K562 (cell line): ENCODE measurements at regions not wholly inside any gene's neighbourhood (a gene's known extent, or its start where the extent isn't known, plus 50 kb on each side); places are given as distances from the start of the nearest gene placed in this dataset.

Experiments
- ATAC-seq: fragments of 200-7000 bp; cut with Tn5 transposase; 3 replicates; pipeline ENCODE4 v1.9.1; 2020; ENCODE audit warnings: moderate library complexity
- BruUV-seq: library from RNA; stranded (reverse); fragments of 400-500 nt; replicated peaks from 2 replicates; lab custom pipeline; 2021; lab: Mats Ljungman, UMichigan
- CTCF ChIA-PET: fragments of 300-600 bp; formaldehyde crosslinking; extraction: SDS; loops from one replicate; lab custom pipeline; 2021; ENCODE audit warnings: low intra/inter-chr PET ratio; lab: Yijun Ruan, JAX
- POLR2A ChIA-PET: fragments of 300-600, 350-650 bp; sonication (Branson Sonifier 250); formaldehyde crosslinking; extraction: SDS; loops from one replicate; lab custom pipeline; 2021; ENCODE audit warnings: antibody characterized with exemption, inconsistent platforms; lab: Yijun Ruan, JAX
- DNase-seq, 4 experiments: peaks; one replicate each; pipeline versions ENCODE4 v3.0.0 to v3.0.0-alpha.2; 2011 to 2018; ENCODE audit warnings: low spot score in 3 of 4, mixed read lengths in 3 of 4; ENCODE audit errors: extremely low read depth in 1 of 4
- FAIRE-seq: peaks from 2 replicates; lab custom pipeline; 2011; peaks lifted over from hg19 to GRCh38; lab: Jason Lieb, UNC
- H2AFZ ChIP-seq: 2 replicates; pipeline ENCODE4 v1.6.0; 2011; ENCODE audit warnings: low read depth, low read length, control low read depth, inconsistent platforms
- H3K27ac ChIP-seq: fragments of 200-600 bp; 3 replicates; pipeline ENCODE4 v1.8.0; 2011; ENCODE audit warnings: low read depth, mild to moderate bottlenecking, control low read depth, inconsistent platforms, low read length, moderate library complexity, mixed read lengths; ENCODE audit errors: extremely low read depth
- H3K27me3 ChIP-seq, 2 experiments: fragments of 300-600 bp in 1 of 2; 2 replicates in 1 of 2; 3 replicates in 1 of 2; pipeline versions ENCODE4 v1.6.0 to v1.8.0; 2011; ENCODE audit warnings: inconsistent platforms in 2 of 2, low read length in 2 of 2, mild to moderate bottlenecking in 1 of 2, mixed read lengths in 1 of 2, moderate library complexity in 1 of 2; ENCODE audit not compliant: control insufficient read depth in 2 of 2, insufficient read depth in 2 of 2
- H3K36me3 ChIP-seq: fragments of 300-600 bp; 3 replicates; pipeline ENCODE4 v1.8.0; 2011; ENCODE audit warnings: mild to moderate bottlenecking, low read length, inconsistent platforms; ENCODE audit not compliant: control insufficient read depth, insufficient read depth
- H3K4me1 ChIP-seq, 2 experiments: fragments of 200-600 bp in 1 of 2; replicated peaks in 1 of 2; 2 replicates in 1 of 2; 3 replicates in 1 of 2; pipeline versions ENCODE4 v1.5.1 to v1.8.0; 2011; ENCODE audit warnings: inconsistent platforms in 2 of 2, low read length in 2 of 2, mild to moderate bottlenecking in 1 of 2, mixed read lengths in 1 of 2, moderate library complexity in 1 of 2; ENCODE audit not compliant: control insufficient read depth in 2 of 2, insufficient read depth in 2 of 2
- H3K4me2 ChIP-seq: 2 replicates; pipeline ENCODE4 v1.6.1; 2011; ENCODE audit warnings: low read length, control low read depth, inconsistent platforms, mixed read lengths; ENCODE audit not compliant: insufficient read depth
- H3K4me3 ChIP-seq: fragments of 200-600 bp; sonication (generic), shearing (Covaris generic); 2 replicates; pipeline ENCODE4 v1.5.1; 2016; ENCODE audit warnings: control low read depth, inconsistent platforms
- H3K79me2 ChIP-seq: fragments of 200-600 bp; 3 replicates; pipeline ENCODE4 v1.8.0; 2011; ENCODE audit warnings: low read length, inconsistent platforms; ENCODE audit not compliant: control insufficient read depth, insufficient read depth
- H3K9ac ChIP-seq, 2 experiments: 2 replicates each; pipeline versions ENCODE4 v1.6.0 to v1.6.1; 2011; ENCODE audit warnings: low read depth in 2 of 2, low read length in 2 of 2, control low read depth in 1 of 2, inconsistent platforms in 1 of 2, mild to moderate bottlenecking in 1 of 2, mixed read lengths in 1 of 2; ENCODE audit not compliant: insufficient read depth in 1 of 2
- H3K9me1 ChIP-seq: one replicate; pipeline ENCODE4 v1.6.0; 2011; ENCODE audit warnings: inconsistent platforms, mild to moderate bottlenecking, low read length, moderate library complexity; ENCODE audit not compliant: control insufficient read depth, insufficient read depth
- H3K9me3 ChIP-seq: replicated peaks from 2 replicates; pipeline ENCODE4 v1.5.1; 2011; ENCODE audit warnings: low read depth, low read length, inconsistent platforms; ENCODE audit not compliant: control insufficient read depth, insufficient read depth
- H4K20me1 ChIP-seq: replicated peaks from 2 replicates; pipeline ENCODE4 v1.6.1; 2011; ENCODE audit warnings: low read length, inconsistent platforms, mixed read lengths; ENCODE audit not compliant: control insufficient read depth, insufficient read depth
- BCLAF1 ChIP-seq, 2 experiments: fragments of 450-650 bp in 1 of 2; IDR thresholded peaks; 2 replicates each; pipeline ENCODE4 v1.6.1; 2011 to 2017; ENCODE audit warnings: low read depth in 2 of 2, antibody characterized with exemption in 1 of 2, borderline replicate concordance in 1 of 2, low read length in 1 of 2, mild to moderate bottlenecking in 1 of 2, mixed read lengths in 1 of 2; ENCODE audit not compliant: control insufficient read depth in 1 of 2
- DDX20 ChIP-seq: fragments of 450-650 bp; IDR thresholded peaks from 2 replicates; pipeline ENCODE4 v1.6.1; 2016; ENCODE audit warnings: missing genetic modification characterization, low read depth, mild to moderate bottlenecking, missing compliant biosample characterization, moderate library complexity
- FIP1L1 ChIP-seq: fragments of 200-400 bp; formaldehyde crosslinking; IDR thresholded peaks from 2 replicates; pipeline ENCODE4 v1.6.1; 2018; ENCODE audit warnings: mild to moderate bottlenecking, low read depth, low read length; ENCODE audit not compliant: poor library complexity, severe bottlenecking
- ILK ChIP-seq: fragments of 450-650 bp; IDR thresholded peaks from 2 replicates; pipeline ENCODE4 v1.6.1; 2016; ENCODE audit warnings: missing genetic modification characterization, low read depth, mild to moderate bottlenecking, missing compliant biosample characterization, moderate library complexity, borderline replicate concordance
- MTF1 ChIP-seq: fragments of 250-450 bp; sonication (Bioruptor Pico); IDR thresholded peaks from 2 replicates; pipeline ENCODE4 v1.9.0; 2021; ENCODE audit warnings: moderate library complexity, mild to moderate bottlenecking, inconsistent platforms, borderline replicate concordance
- MYC ChIP-seq, 2 experiments: fragments of 250-450 bp in 1 of 2; sonication (Bioruptor Pico) in 1 of 2; IDR thresholded peaks; 2 replicates each; pipeline versions ENCODE4 v1.5.1 to v1.6.1; 2012 to 2021; ENCODE audit warnings: low read depth in 2 of 2, borderline replicate concordance in 1 of 2, improper control_type of control experiment in 1 of 2, low read length in 1 of 2, mild to moderate bottlenecking in 1 of 2, moderate library complexity in 1 of 2
- NFE2 ChIP-seq: IDR thresholded peaks from 2 replicates; pipeline ENCODE4 v1.6.1; 2014; ENCODE audit warnings: antibody characterized with exemption, low read depth
- SMARCA4 ChIP-seq: fragments of 450-650 bp; IDR thresholded peaks from 2 replicates; pipeline ENCODE4 v1.6.1; 2016
- STAG1 ChIP-seq: sonication (generic); formaldehyde crosslinking; IDR thresholded peaks from 2 replicates; pipeline ENCODE4 v1.5.0; 2020; ENCODE audit warnings: missing genetic modification reagents, borderline replicate concordance
- TBL1XR1 ChIP-seq, 2 experiments: IDR thresholded peaks; 2 replicates each; pipeline ENCODE4 v1.6.1; 2012; ENCODE audit warnings: improper control_type of control experiment in 2 of 2, low read length in 2 of 2, mild to moderate bottlenecking in 1 of 2
- ZNF311 ChIP-seq: fragments of 250-450 bp; sonication (Bioruptor Pico); IDR thresholded peaks from 2 replicates; pipeline ENCODE4 v1.4.0; 2020; ENCODE audit warnings: mild to moderate bottlenecking, moderate library complexity
- WGBS: fragments of 100-300 bp; shearing (Covaris generic); methylation state at CpG from one replicate; pipeline ENCODE4 v1.1.6; 2016; ENCODE audit warnings: low coverage, mixed read lengths; ENCODE audit not compliant: insufficient coverage; ENCODE audit errors: missing lambda C conversion rate; 5-methylcytosine and 5-hydroxymethylcytosine counted together
- in situ Hi-C: fragments of 300-500 bp; cut with MboI; formaldehyde crosslinking; loops from 4 replicates; pipeline ENCODE4 v1.15.0; 2018; ENCODE audit warnings: inconsistent platforms, mixed read lengths
- intact Hi-C: fragments of 100-400 bp; cut with micrococcal nuclease; formaldehyde crosslinking; loops from 2 replicates; pipeline ENCODE4 v1.14.2; 2022
- TF ChIP-seq, protein P1 (sequence below): sonication (generic); formaldehyde crosslinking; IDR thresholded peaks from 2 replicates; pipeline ENCODE4 v1.4.0; 2020; ENCODE audit warnings: mild to moderate bottlenecking, missing genetic modification reagents
- TF ChIP-seq, protein P2 (sequence below): fragments of 250-450 bp; sonication (Bioruptor Pico); IDR thresholded peaks from 2 replicates; pipeline ENCODE4 v1.8.0; 2022; ENCODE audit warnings: moderate library complexity, mild to moderate bottlenecking, inconsistent platforms

DNA sequence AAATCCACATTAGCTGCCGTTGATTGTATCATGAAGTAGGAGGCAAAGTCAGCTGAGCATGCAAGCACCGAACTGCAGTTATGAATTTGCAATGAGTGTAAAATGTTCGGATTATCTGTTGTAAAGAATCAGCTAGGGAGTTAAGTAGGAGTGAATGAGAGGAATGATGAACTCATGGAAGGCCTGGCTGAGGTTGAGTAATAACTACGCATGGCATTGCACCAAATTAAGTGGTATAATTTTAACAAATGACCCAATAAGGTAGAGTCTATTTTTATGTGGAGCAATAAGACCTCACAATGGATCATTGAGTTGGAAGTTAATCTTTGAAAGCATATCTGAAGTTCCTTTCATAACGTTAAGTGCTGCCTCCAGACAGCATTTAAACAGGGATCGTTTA is 288.2 kb upstream of the CHST9 start:
- no peak overlapping the region for H3K9ac ChIP-seq
- H3K9me1 ChIP-seq: no peaks in the 10 kb centered on the region
- no peak overlapping the region for H2AFZ ChIP-seq
- H3K79me2 ChIP-seq: no peaks in the 10 kb centered on the region
- in situ Hi-C loops (no loop called here), intact Hi-C loops (no loop called here)
- DNase-seq (no peak), FAIRE-seq (no peak), ATAC-seq (no peak)
- BruUV-seq: no TSS peak
- no peaks in the 10 kb centered on the region for H3K27me3 ChIP-seq
- H3K4me2 ChIP-seq: no peak overlapping the region
- H3K9me3 ChIP-seq: no peaks in the 10 kb centered on the region
- ChIA-PET POLR2A (interaction anchor here (1.0 to 1.2 kb wide), 3 partner anchors 11 to 47 kb away, joined by 3 read pairs; no protein-coding TSS in a partner anchor), CTCF (no interaction called here)
- TF ChIP-seq ILK (tag): no peak
- TF ChIP-seq SMARCA4: no peak
- TF ChIP-seq ZNF311 (CRISPR knock-in tag): no peak
- TF ChIP-seq TBL1XR1 (IDR thresholded peaks at IDR 0.05; ENCODE audit: low read length in 2 of 2): no peak
- TF ChIP-seq DDX20 (tag): no peak
- no peak for TF ChIP-seq MYC (IDR thresholded peaks at IDR 0.05; ENCODE audit: low read depth, low read length)
- no peak for TF ChIP-seq MYC (CRISPR knock-in tag; IDR thresholded peaks at IDR 0.05; ENCODE audit: borderline replicate concordance, low read depth)
- no peak for TF ChIP-seq MTF1
- TF ChIP-seq, protein P1, sequence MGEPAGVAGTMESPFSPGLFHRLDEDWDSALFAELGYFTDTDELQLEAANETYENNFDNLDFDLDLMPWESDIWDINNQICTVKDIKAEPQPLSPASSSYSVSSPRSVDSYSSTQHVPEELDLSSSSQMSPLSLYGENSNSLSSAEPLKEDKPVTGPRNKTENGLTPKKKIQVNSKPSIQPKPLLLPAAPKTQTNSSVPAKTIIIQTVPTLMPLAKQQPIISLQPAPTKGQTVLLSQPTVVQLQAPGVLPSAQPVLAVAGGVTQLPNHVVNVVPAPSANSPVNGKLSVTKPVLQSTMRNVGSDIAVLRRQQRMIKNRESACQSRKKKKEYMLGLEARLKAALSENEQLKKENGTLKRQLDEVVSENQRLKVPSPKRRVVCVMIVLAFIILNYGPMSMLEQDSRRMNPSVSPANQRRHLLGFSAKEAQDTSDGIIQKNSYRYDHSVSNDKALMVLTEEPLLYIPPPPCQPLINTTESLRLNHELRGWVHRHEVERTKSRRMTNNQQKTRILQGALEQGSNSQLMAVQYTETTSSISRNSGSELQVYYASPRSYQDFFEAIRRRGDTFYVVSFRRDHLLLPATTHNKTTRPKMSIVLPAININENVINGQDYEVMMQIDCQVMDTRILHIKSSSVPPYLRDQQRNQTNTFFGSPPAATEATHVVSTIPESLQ (CRISPR knock-in tag): no peak
- no peak for TF ChIP-seq STAG1 (CRISPR knock-in tag)
- no peak for TF ChIP-seq FIP1L1
- TF ChIP-seq BCLAF1 (IDR thresholded peaks at IDR 0.05; ENCODE audit: borderline replicate concordance in 1 of 2, control insufficient read depth in 1 of 2, low read depth in 2 of 2, low read length in 1 of 2): no peak
- TF ChIP-seq, protein P2, sequence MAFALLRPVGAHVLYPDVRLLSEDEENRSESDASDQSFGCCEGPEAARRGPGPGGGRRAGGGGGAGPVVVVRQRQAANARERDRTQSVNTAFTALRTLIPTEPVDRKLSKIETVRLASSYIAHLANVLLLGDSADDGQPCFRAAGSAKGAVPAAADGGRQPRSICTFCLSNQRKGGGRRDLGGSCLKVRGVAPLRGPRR (CRISPR knock-in tag): no peak
- TF ChIP-seq NFE2: no peak
- no peaks in the 10 kb centered on the region for H3K4me1 ChIP-seq
- no peaks in the 10 kb centered on the region for H4K20me1 ChIP-seq
- WGBS: 1% methylated on average over 6 of the region's 6 CpGs
- no peak overlapping the region for H3K4me3 ChIP-seq
- H3K36me3 ChIP-seq: no peaks in the 10 kb centered on the region
- no peak overlapping the region for H3K27ac ChIP-seq
